SK-N-SH treated with all-trans-retinoic acid at 6 μM for 48 hours (cell line): ENCODE measurements at regions not wholly inside any gene's neighbourhood (a gene's known extent, or its start where the extent isn't known, plus 50 kb on each side); places are given as distances from the start of the nearest gene placed in this dataset.

Source experiments
- ARNTL ChIP-seq: fragments of 450-650 bp; formaldehyde crosslinking; IDR thresholded peaks from 2 replicates; pipeline ENCODE4 v1.5.0; 2020; ENCODE audit warnings: low read depth, mild to moderate bottlenecking, moderate library complexity, borderline replicate concordance
- OSR1 ChIP-seq: fragments of 250-450 bp; sonication (Bioruptor Pico); IDR thresholded peaks from 2 replicates; pipeline ENCODE4 v1.8.0; 2022; ENCODE audit warnings: moderate library complexity, mild to moderate bottlenecking, inconsistent platforms
- ZNF565 ChIP-seq: fragments of 450-650 bp; formaldehyde crosslinking; conservative IDR thresholded peaks from 2 replicates; pipeline ENCODE4 v1.5.0; 2020; ENCODE audit warnings: low read depth, mild to moderate bottlenecking, moderate library complexity
- ZNF70 ChIP-seq: fragments of 450-650 bp; formaldehyde crosslinking; IDR thresholded peaks from 2 replicates; pipeline ENCODE4 v1.5.0; 2020; ENCODE audit warnings: mild to moderate bottlenecking, moderate library complexity
- TF ChIP-seq, protein P1 (sequence below): fragments of 250-450 bp; sonication (Bioruptor Pico); IDR thresholded peaks from 2 replicates; pipeline ENCODE4 v1.8.0; 2020; ENCODE audit warnings: mild to moderate bottlenecking, moderate library complexity, borderline replicate concordance

GRCh38 chr5:54607006-54607405, 89.4 kb downstream of the SNX18 start:
- TF ChIP-seq, protein P1, sequence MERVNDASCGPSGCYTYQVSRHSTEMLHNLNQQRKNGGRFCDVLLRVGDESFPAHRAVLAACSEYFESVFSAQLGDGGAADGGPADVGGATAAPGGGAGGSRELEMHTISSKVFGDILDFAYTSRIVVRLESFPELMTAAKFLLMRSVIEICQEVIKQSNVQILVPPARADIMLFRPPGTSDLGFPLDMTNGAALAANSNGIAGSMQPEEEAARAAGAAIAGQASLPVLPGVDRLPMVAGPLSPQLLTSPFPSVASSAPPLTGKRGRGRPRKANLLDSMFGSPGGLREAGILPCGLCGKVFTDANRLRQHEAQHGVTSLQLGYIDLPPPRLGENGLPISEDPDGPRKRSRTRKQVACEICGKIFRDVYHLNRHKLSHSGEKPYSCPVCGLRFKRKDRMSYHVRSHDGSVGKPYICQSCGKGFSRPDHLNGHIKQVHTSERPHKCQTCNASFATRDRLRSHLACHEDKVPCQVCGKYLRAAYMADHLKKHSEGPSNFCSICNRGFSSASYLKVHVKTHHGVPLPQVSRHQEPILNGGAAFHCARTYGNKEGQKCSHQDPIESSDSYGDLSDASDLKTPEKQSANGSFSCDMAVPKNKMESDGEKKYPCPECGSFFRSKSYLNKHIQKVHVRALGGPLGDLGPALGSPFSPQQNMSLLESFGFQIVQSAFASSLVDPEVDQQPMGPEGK (CRISPR knock-in tag), result no peak
- no peak for TF ChIP-seq OSR1
- no peak for TF ChIP-seq ZNF565 (CRISPR knock-in tag)
- TF ChIP-seq ARNTL (CRISPR knock-in tag), result no peak
- no peak for TF ChIP-seq ZNF70
